Activated CD4-positive, alpha-beta memory T cell treated with anti-CD3 and anti-CD28 coated beads, Interleukin-2, amount 10 ng/mL, durations not matched to agents 7 days and 5 days (primary cell): ENCODE measurements at regions not wholly inside any gene's neighbourhood (a gene's known extent, or its start where the extent isn't known, plus 50 kb on each side); places are given as distances from the start of the nearest gene placed in this dataset.

Experiments used
- CTCF ChIA-PET: fragments of 350-600 bp; sonication (Branson Sonifier 250); formaldehyde crosslinking; loops from one replicate; lab custom pipeline; 2021; ENCODE audit warnings: antibody characterized with exemption, inconsistent platforms; lab: Charles Lee
- POLR2A ChIA-PET: fragments of 350-600 bp; sonication (Branson Sonifier 250); formaldehyde crosslinking; loops from one replicate; lab custom pipeline; 2021; ENCODE audit warnings: antibody characterized with exemption; lab: Charles Lee
- DNase-seq: peaks from one replicate; pipeline ENCODE4 v3.0.0-alpha.2; 2020
- H3K27ac Mint-ChIP-seq: one replicate; pipeline ENCODE4 v1.8.0; 2021; ENCODE audit warnings: mild to moderate bottlenecking, mixed read lengths
- H3K27me3 Mint-ChIP-seq: one replicate; pipeline ENCODE4 v1.8.0; 2021; ENCODE audit warnings: mixed read lengths
- H3K36me3 Mint-ChIP-seq: one replicate; pipeline ENCODE4 v1.8.0; 2021; ENCODE audit warnings: low read depth, mixed read lengths
- H3K4me1 Mint-ChIP-seq: one replicate; pipeline ENCODE4 v1.8.0; 2021; ENCODE audit warnings: mixed read lengths
- H3K4me3 Mint-ChIP-seq: one replicate; pipeline ENCODE4 v1.8.0; 2021; ENCODE audit warnings: mild to moderate bottlenecking, mixed read lengths
- H3K9me3 Mint-ChIP-seq: one replicate; pipeline ENCODE4 v1.8.0; 2021; ENCODE audit warnings: mixed read lengths

GRCh38 chr2:71940695-71941094, 207.0 kb downstream of the CYP26B1 start:
- CTCF ChIA-PET, result interaction anchor here (2.2 kb wide), 1 partner anchor 17 kb away, joined by 9 read pairs; no protein-coding TSS in a partner anchor
- POLR2A ChIA-PET, result no interaction called here
- H3K4me1 Mint-ChIP-seq, result no peaks in the 10 kb centered on the region
- no peaks in the 10 kb centered on the region for H3K9me3 Mint-ChIP-seq
- H3K27me3 Mint-ChIP-seq, result no peaks in the 10 kb centered on the region
- no peak for DNase-seq
- no peak overlapping the region for H3K27ac Mint-ChIP-seq
- H3K4me3 Mint-ChIP-seq, result no peak overlapping the region
- no peaks in the 10 kb centered on the region for H3K36me3 Mint-ChIP-seq

- CTCF ChIA-PET, result no interaction called here
- H3K9me3 Mint-ChIP-seq, result no peaks in the 10 kb centered on the region
- POLR2A ChIA-PET, result no interaction called here
- no peak overlapping the region for H3K27ac Mint-ChIP-seq
- H3K27me3 Mint-ChIP-seq, result no peaks in the 10 kb centered on the region
- no peak overlapping the region for H3K4me3 Mint-ChIP-seq
- no peaks in the 10 kb centered on the region for H3K36me3 Mint-ChIP-seq
- no peaks in the 10 kb centered on the region for H3K4me1 Mint-ChIP-seq
- DNase-seq, result no peak
These were observed 207.8 kb downstream of the CYP26B1 start for GRCh38 chr2:71939588-71940535.

DNA sequence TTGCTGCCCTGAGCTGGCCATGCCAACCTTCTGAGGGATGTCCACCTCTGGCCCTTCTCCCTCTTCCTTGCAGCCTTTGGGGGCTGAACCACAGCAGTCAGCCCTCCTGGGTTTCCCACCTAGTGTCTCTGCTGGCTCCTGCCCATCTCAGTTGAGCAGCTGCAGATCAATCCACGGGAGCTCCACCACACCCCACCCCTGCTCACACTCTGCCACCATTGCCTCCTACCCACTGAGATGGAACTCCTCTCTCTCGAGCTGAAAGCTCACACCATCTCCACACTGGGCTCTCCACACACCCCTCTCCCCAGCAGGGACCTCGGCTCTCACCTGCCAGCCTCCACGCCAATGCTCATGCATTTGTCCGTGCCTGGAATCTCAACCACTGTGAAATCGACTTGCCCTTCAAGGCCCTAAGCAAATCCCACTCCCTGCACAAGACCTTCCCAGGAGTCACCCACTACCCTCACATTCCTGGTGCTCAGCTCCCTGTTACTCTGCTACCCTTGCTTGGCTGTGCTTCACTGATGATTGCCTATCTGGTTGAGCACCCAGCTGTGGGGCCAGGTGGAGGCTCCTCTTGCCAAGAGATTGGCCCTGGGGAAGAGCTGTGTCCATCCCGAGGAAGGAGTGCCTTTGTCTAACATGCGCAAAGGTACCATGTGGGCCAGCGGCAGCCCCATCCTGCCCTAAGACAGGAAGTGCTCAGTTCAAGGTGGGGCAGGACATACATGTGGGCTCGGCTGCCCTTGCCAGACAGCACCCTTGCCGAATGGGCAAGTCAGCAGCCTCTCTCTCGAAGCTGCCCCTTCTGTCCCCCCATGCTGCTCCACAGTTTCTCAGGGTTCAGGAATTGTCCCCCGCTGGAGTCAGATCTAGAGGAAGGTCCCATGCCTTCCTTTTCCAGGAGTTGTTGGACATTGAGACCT, 208.7 kb downstream of the CYP26B1 start:
- H3K4me3 Mint-ChIP-seq, result no peak overlapping the region
- no peaks in the 10 kb centered on the region for H3K27me3 Mint-ChIP-seq
- no peak overlapping the region for H3K27ac Mint-ChIP-seq
- ChIA-PET CTCF (no interaction called here), POLR2A (no interaction called here)
- H3K36me3 Mint-ChIP-seq, result no peaks in the 10 kb centered on the region
- H3K9me3 Mint-ChIP-seq, result no peaks in the 10 kb centered on the region
- no peaks in the 10 kb centered on the region for H3K4me1 Mint-ChIP-seq
- no peak for DNase-seq

DNA sequence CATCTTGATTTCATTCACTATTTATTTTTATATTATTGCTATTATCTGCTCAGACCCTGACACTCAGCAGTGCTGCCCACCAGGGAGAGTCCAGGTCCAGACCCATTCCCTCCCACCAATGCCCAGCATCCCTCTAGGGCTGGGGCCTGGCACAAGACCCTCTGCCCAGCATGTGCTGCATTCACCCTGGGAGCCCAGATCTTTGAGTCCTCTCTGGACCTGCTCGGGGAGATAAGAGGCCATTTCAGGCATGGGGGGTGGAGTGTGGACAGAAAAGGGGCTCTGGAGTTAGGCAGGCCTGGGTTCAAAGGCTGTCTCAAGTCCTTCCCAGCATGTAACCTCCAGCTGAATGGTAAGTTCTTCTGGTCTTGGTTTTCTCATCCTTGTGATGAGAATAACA, 209.6 kb downstream of the CYP26B1 start:
- Mint-ChIP-seq H3K9me3 (no peaks in the 10 kb centered on the region), H3K27me3 (no peaks in the 10 kb centered on the region), H3K27ac (no peak overlapping the region), H3K36me3 (no peaks in the 10 kb centered on the region), H3K4me1 (no peaks in the 10 kb centered on the region), H3K4me3 (no peak overlapping the region)
- ChIA-PET POLR2A (no interaction called here), CTCF (no interaction called here)
- no peak for DNase-seq

GRCh38 chr2:71937396-71937795, 210.3 kb downstream of the CYP26B1 start:
- Mint-ChIP-seq H3K4me3 (no peak overlapping the region), H3K36me3 (no peaks in the 10 kb centered on the region), H3K27me3 (no peaks in the 10 kb centered on the region), H3K4me1 (no peaks in the 10 kb centered on the region), H3K27ac (no peak overlapping the region), H3K9me3 (no peaks in the 10 kb centered on the region)
- DNase-seq, result no peak
- POLR2A ChIA-PET, result no interaction called here
- CTCF ChIA-PET, result interaction anchor here (1.2 to 2.3 kb wide), 2 partner anchors 13 to 213 kb away, joined by 3 to 10 read pairs; no protein-coding TSS in a partner anchor

GRCh38 chr2:71936076-71937030, 211.3 kb downstream of the CYP26B1 start:
- CTCF ChIA-PET, result interaction anchor here (1.2 to 2.3 kb wide), 2 partner anchors 12 to 214 kb away, joined by 3 to 10 read pairs; no protein-coding TSS in a partner anchor
- no peak for DNase-seq
- Mint-ChIP-seq H3K27me3 (no peaks in the 10 kb centered on the region), H3K4me3 (no peak overlapping the region), H3K36me3 (no peaks in the 10 kb centered on the region), H3K27ac (no peak overlapping the region), H3K9me3 (no peaks in the 10 kb centered on the region), H3K4me1 (no peaks in the 10 kb centered on the region)
- POLR2A ChIA-PET, result no interaction called here

- DNase-seq, result peak; percentile 11
- no peaks in the 10 kb centered on the region for H3K27me3 Mint-ChIP-seq
- no peaks in the 10 kb centered on the region for H3K36me3 Mint-ChIP-seq
- POLR2A ChIA-PET, result no interaction called here
- H3K4me3 Mint-ChIP-seq, result no peak overlapping the region
- H3K27ac Mint-ChIP-seq, result no peak overlapping the region
- CTCF ChIA-PET, result interaction anchor here (2.3 kb wide), 1 partner anchor 11 kb away, joined by 10 read pairs; no protein-coding TSS in a partner anchor
- no peaks in the 10 kb centered on the region for H3K9me3 Mint-ChIP-seq
- H3K4me1 Mint-ChIP-seq, result no peaks in the 10 kb centered on the region
These were observed 212.3 kb downstream of the CYP26B1 start for GRCh38 chr2:71935262-71935848.

- Mint-ChIP-seq H3K4me3 (no peak overlapping the region), H3K9me3 (no peaks in the 10 kb centered on the region), H3K4me1 (no peaks in the 10 kb centered on the region), H3K27me3 (no peaks in the 10 kb centered on the region), H3K27ac (no peak overlapping the region), H3K36me3 (no peaks in the 10 kb centered on the region)
- ChIA-PET POLR2A (no interaction called here), CTCF (no interaction called here)
- no peak for DNase-seq
These were observed 212.9 kb downstream of the CYP26B1 start for GRCh38 chr2:71934595-71935261.

DNA sequence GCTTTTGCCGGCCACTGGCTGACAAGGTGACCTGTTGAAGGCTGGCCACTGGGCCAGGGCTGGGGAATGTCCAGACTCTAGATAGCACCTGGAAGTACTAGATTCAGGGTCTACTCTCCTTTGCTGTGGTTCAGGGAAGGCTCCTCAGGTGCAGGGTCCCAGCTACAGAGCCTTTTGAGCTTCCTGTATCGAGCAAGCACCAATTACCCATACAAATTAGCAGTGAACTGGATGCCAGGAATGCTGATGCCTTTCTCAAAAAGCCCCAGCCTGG, 213.4 kb downstream of the CYP26B1 start:
- POLR2A ChIA-PET, result no interaction called here
- no peaks in the 10 kb centered on the region for H3K4me1 Mint-ChIP-seq
- no peak overlapping the region for H3K4me3 Mint-ChIP-seq
- DNase-seq, result no peak
- H3K9me3 Mint-ChIP-seq, result no peaks in the 10 kb centered on the region
- no peaks in the 10 kb centered on the region for H3K36me3 Mint-ChIP-seq
- no peak overlapping the region for H3K27ac Mint-ChIP-seq
- CTCF ChIA-PET, result no interaction called here
- no peaks in the 10 kb centered on the region for H3K27me3 Mint-ChIP-seq

GRCh38 chr2:71933467-71934319, 214.0 kb downstream of the CYP26B1 start:
- no peaks in the 10 kb centered on the region for H3K36me3 Mint-ChIP-seq
- no peaks in the 10 kb centered on the region for H3K27me3 Mint-ChIP-seq
- peak; percentile 11 for DNase-seq
- H3K4me3 Mint-ChIP-seq, result no peak overlapping the region
- H3K9me3 Mint-ChIP-seq, result no peaks in the 10 kb centered on the region
- H3K27ac Mint-ChIP-seq, result no peak overlapping the region
- H3K4me1 Mint-ChIP-seq, result no peaks in the 10 kb centered on the region
- POLR2A ChIA-PET, result no interaction called here
- CTCF ChIA-PET, result no interaction called here

DNA sequence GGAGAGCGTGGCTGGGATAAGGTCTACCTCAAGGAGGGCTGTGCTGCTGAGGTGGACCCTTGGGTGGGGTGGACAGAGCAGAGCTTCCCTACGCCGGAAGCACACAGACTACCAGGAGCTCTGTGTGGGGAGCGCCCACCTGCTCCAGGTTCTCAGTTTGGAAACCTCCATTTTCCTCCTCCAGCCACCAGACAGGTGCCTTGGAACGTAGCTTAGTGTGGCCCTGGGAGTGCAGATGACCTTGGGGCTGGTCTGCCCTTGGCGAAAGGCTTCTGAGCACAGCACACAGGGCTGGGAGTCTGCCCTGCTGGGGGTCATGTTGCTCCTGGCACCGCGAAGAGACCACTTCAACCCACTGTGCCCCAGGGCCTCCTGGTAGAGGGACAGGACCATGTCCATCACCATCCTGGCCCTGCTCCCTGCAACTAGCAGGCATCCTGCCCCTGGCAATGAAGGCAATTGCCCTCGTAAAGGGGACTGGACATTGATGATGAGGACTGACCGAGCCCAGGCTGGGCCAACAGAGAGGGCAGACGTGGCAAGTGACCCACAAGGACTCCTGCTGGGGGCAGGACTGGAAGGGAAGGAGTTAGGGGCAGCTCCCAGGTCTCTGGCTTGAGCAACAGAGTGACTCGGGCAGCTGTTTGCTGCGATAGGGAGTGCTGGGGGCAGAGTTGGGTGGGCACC, 214.7 kb downstream of the CYP26B1 start:
- H3K27ac Mint-ChIP-seq, result no peak overlapping the region
- no peaks in the 10 kb centered on the region for H3K4me1 Mint-ChIP-seq
- no peaks in the 10 kb centered on the region for H3K36me3 Mint-ChIP-seq
- CTCF ChIA-PET, result interaction anchor here (1.2 kb wide), 1 partner anchor 9 kb away, joined by 7 read pairs; no protein-coding TSS in a partner anchor
- H3K4me3 Mint-ChIP-seq, result no peak overlapping the region
- H3K27me3 Mint-ChIP-seq, result no peaks in the 10 kb centered on the region
- no peaks in the 10 kb centered on the region for H3K9me3 Mint-ChIP-seq
- POLR2A ChIA-PET, result no interaction called here
- no peak for DNase-seq
